Bronchial epithelial cell (primary cell): ENCODE measurements at regions not wholly inside any gene's neighbourhood (a gene's known extent, or its start where the extent isn't known, plus 50 kb on each side); places are given as distances from the start of the nearest gene placed in this dataset.

Experiments
- DNase-seq: peaks from one replicate; pipeline ENCODE4 v3.0.0-alpha.2; 2010; ENCODE audit warnings: low read depth
- FAIRE-seq: peaks from 2 replicates; lab custom pipeline; 2011; peaks lifted over from hg19 to GRCh38; lab: Jason Lieb, UNC
- H3K27me3 ChIP-seq: 2 replicates; pipeline ENCODE4 v1.5.1; 2011; ENCODE audit warnings: low read length; ENCODE audit not compliant: control insufficient read depth, insufficient read depth
- H3K36me3 ChIP-seq: 2 replicates; pipeline ENCODE4 v1.5.1; 2011; ENCODE audit warnings: low read length; ENCODE audit not compliant: control insufficient read depth, insufficient read depth
- H3K4me3 ChIP-seq: 2 replicates; pipeline ENCODE4 v1.5.1; 2011; ENCODE audit warnings: mild to moderate bottlenecking, low read depth, low read length, control low read depth
- TF ChIP-seq, protein P1 (sequence below): IDR thresholded peaks from 2 replicates; pipeline ENCODE4 v1.5.1; 2011; ENCODE audit warnings: mild to moderate bottlenecking, moderate library complexity, low read length, control low read depth, inconsistent platforms; ENCODE audit not compliant: insufficient read depth, severe bottlenecking

DNA sequence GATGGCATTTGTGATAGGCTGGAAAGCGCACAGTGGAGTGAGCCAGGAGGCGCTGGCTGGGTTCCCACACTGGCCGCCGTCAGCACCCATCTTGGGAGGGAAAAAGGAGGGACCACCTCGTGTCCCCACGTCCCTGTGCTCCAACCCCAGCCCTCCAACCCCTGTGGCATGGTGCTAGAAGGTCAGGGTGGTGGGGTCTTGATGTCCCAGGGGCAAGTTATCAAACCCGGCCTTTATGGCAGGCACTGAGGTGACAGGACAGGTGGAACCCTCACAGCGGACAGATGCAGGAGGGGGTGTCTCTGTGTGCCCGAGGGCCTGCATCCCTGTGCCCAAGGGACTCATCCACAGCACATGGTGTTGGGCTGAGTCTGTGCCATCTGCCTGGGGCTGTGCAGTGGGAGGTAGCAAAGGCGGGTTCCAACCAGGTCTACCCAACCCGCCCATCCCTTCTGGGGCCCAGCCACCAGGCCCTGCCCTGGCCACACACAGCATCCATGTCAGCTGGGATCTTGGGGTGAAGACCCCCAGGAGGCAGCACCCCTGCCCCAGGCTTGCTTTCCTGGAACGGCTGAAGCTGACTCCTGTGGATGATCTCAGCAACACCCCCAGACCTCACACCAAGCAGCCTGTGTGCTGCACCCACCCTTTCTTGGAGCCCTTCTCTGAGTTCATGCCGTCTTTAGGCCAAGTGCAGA lies 246.1 kb downstream of the NDUFA10 start:
- FAIRE-seq (no peak), DNase-seq (no peak)
- TF ChIP-seq, protein P1, sequence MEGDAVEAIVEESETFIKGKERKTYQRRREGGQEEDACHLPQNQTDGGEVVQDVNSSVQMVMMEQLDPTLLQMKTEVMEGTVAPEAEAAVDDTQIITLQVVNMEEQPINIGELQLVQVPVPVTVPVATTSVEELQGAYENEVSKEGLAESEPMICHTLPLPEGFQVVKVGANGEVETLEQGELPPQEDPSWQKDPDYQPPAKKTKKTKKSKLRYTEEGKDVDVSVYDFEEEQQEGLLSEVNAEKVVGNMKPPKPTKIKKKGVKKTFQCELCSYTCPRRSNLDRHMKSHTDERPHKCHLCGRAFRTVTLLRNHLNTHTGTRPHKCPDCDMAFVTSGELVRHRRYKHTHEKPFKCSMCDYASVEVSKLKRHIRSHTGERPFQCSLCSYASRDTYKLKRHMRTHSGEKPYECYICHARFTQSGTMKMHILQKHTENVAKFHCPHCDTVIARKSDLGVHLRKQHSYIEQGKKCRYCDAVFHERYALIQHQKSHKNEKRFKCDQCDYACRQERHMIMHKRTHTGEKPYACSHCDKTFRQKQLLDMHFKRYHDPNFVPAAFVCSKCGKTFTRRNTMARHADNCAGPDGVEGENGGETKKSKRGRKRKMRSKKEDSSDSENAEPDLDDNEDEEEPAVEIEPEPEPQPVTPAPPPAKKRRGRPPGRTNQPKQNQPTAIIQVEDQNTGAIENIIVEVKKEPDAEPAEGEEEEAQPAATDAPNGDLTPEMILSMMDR, result no peak
- Histone ChIP-seq H3K4me3 (no peak overlapping the region), H3K36me3 (no peaks in the 10 kb centered on the region), H3K27me3 (no peaks in the 10 kb centered on the region)

DNA sequence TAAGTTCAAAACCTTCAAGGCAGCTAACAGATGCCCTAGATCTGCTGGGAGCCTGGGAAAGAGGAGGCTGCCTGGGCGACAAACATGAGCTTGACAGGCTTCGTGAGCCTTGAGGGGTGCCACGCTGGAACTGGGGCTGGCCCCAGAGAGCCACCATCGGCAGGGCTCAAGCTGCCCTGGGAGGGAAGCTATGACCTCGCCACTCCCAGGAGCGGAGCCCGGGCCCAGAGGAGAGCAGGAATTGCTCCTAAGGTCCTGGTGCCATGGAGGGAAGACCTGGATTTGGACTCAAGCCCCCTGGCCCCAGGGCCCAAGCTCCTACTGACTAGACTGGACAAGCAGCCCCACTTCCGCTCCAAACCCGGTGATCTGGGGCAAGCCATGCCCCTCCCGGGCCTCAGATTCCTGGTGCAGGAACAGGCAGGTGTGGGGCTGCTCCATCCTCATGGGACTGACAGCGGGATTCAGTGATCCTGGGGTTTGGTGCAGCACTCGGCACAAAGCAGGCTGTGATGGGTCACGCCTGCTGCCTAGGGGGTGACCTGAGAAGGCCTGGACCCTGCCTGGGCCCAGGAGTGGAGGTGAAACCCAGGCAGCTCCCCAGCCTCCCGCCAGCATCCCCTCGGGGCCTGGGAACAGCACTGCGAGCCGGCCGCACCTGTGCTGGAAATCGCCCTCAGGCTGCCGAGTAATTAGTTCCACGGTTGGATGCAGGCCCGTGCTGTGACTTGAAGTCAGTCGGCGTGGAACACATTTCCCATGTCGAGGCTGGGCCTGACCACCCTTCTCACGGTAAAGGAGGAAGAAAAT lies 246.9 kb downstream of the NDUFA10 start:
- TF ChIP-seq, protein P1, result no peak
- Histone ChIP-seq H3K4me3 (no peak overlapping the region), H3K27me3 (no peaks in the 10 kb centered on the region), H3K36me3 (no peaks in the 10 kb centered on the region)
- DNase-seq, result peak; percentile 4
- no peak for FAIRE-seq

DNA sequence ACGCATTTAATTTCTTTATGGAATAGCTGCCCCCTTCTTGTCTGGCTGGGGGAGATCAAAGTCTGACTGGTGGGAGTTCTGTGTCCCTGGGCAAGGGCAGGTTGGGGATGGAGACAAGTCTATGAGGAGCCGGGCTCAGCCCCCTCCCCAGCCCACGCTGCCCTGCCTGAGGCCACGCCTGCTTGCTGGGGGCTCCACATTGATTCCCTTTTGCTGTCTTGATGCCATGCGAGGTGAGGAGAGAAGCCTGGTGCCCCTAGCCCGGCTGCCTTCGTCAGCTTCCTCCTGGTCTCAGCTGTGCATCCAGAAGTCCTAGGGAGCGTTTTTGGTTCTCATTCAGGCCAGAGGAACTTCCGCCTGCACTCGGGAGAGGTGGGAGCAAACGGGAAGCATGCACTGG lies 247.9 kb downstream of the NDUFA10 start:
- no peaks in the 10 kb centered on the region for H3K27me3 ChIP-seq

DNA sequence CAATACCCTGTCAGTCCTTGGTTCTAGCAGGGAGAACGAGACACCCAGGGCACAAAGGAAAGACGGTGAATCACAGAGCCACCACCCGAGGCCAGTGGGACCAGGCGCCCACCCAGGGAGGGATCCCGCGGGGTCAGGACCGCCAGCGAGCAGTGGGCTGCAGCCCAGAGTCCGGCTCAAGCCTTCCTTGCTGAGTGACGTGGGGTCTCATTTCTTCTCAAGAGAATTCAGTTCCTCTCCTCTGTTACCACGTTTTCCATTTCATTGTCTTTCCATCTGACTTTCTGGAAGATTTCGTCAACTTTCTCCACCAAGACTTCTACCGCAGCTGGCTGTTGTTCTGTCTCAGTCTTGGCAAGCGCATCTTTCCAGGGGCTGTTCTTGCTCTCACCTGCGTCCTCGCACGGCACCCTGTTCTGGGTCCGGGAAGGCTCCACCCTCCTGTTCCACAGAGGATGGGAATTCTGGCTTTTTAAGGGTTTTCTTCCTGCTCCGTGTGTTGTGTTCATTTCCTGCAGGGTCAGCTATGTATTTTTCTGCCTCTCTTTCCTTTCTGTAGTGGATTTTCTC lies 248.6 kb downstream of the NDUFA10 start:
- no peak for FAIRE-seq
- H3K27me3 ChIP-seq, result no peaks in the 10 kb centered on the region

More for the DNA sequence above, 247.9 kb downstream of the NDUFA10 start:
- TF ChIP-seq, protein P1, result no peak
- no peak for FAIRE-seq
- Histone ChIP-seq H3K4me3 (no peak overlapping the region), H3K36me3 (no peaks in the 10 kb centered on the region)
- DNase-seq, result no peak

DNA sequence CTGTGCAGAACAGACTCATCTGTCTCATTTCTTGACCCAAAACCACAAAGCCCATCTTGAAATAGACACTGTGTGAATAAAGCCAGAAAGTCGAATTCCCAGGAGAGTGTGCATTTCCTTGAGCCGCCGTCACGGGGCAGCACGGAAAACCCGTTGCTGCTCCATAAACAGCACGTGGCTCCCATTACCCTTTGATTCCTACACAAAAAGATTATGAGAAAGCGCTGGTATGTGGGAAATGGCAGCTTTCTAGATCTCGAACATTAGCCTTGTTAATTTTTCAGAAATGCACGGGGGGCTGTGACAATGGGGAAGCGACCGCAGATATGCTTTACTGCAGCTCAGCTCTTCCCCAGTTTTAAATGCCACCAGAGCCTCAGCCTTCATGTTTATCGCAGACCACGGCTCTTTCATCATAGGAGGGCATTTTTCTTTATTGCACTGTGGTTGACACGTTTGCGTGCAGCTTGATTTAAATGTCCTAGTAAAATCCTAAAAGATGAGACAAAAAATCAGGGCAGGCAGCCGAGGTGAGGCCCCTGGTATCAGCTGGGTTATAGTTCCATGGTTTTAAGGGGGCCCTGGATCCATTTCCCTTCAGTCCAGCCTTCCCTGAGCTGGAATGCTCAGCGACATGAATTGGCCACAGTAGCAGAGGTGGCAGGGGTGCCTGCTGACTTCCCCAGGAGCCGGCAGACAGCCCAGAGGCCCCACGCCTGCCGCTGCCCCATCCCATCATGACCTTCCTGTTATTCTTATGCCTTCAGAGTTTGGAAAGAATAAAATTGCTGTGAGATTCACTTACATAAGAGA lies 249.3 kb downstream of the NDUFA10 start:
- no peak overlapping the region for H3K4me3 ChIP-seq
- no peaks in the 10 kb centered on the region for H3K27me3 ChIP-seq
- no peak for FAIRE-seq
- DNase-seq, result no peak
- TF ChIP-seq, protein P1, result no peak
- H3K36me3 ChIP-seq, result no peaks in the 10 kb centered on the region

More for the DNA sequence above, 248.6 kb downstream of the NDUFA10 start:
- TF ChIP-seq, protein P1, result no peak
- Histone ChIP-seq H3K4me3 (no peak overlapping the region), H3K36me3 (no peaks in the 10 kb centered on the region)
- no peak for DNase-seq
